ENCODE measurements at regions not wholly inside any gene's neighbourhood (a gene's known extent, or its start where the extent isn't known, plus 50 kb on each side); places are given as distances from the start of the nearest gene placed in this dataset.

- peak; percentile 9 to 40 (median 26); a peak in 4 of 6 replicates for TF ChIP-seq CTCF (IDR thresholded peaks at IDR 0.05 in 2 of 3, conservative IDR thresholded peaks at IDR 0.05 in 1 of 3; ENCODE audit: borderline replicate concordance in 1 of 3, insufficient read depth in 1 of 3, low read depth in 2 of 3, low read length in 2 of 3)
These were observed 391.2 kb downstream of the HINT1 start (continued) for GRCh38 chr5:130773813-130774212.

GRCh38 chr5:130762031-130762430, 403.0 kb downstream of the HINT1 start:
- Histone ChIP-seq H3K4me1 (ENCODE audit: control insufficient read depth in 1 of 2, insufficient read depth in 2 of 2, low read length in 2 of 2) (no peaks in the 10 kb centered on the region), H3K4me3 (replicated peaks in 1 of 2; ENCODE audit: low read depth in 1 of 2, low read length in 2 of 2) (no peak overlapping the region), H3K4me2 (ENCODE audit: low read length) (no peak overlapping the region), H2AFZ (ENCODE audit: low read depth, low read length, poor library complexity, severe bottlenecking) (no peak overlapping the region), H3K27ac (ENCODE audit: low read depth, low read length) (no peak overlapping the region), H3K27me3 (ENCODE audit: insufficient read depth, low read length) (no peaks in the 10 kb centered on the region), H3K36me3 (ENCODE audit: control insufficient read depth in 1 of 2, insufficient read depth in 2 of 2, low read length in 2 of 2) (no peaks in the 10 kb centered on the region), H3K9ac (ENCODE audit: low read length) (no peak overlapping the region), H4K20me1 (ENCODE audit: insufficient read depth) (no peaks in the 10 kb centered on the region), H3K9me3 (ENCODE audit: control insufficient read depth in 1 of 2, insufficient read depth in 1 of 2, low read depth in 1 of 2, low read length in 2 of 2) (no peaks in the 10 kb centered on the region), H3K9me2 (ENCODE audit: insufficient read depth) (no peaks in the 10 kb centered on the region), H3K79me2 (ENCODE audit: insufficient read depth, low read length) (no peaks in the 10 kb centered on the region)
- CTCF ChIA-PET, result no interaction called here
- BruUV-seq (replicated peaks), result no TSS peak
- DNase-seq (ENCODE audit: low read depth, low spot score), result no peak
- ATAC-seq, result no peak
- no peak for TF ChIP-seq SRF (IDR thresholded peaks at IDR 0.05; ENCODE audit: low read depth)
- TF ChIP-seq CBX3 (IDR thresholded peaks at IDR 0.05; ENCODE audit: low read depth), result no peak
- no peak for TF ChIP-seq ZFX (IDR thresholded peaks at IDR 0.05)
- TF ChIP-seq MAX (IDR thresholded peaks at IDR 0.05), result no peak
- TF ChIP-seq CTCF (IDR thresholded peaks at IDR 0.05 in 2 of 3, conservative IDR thresholded peaks at IDR 0.05 in 1 of 3; ENCODE audit: borderline replicate concordance in 1 of 3, insufficient read depth in 1 of 3, low read depth in 2 of 3, low read length in 2 of 3), result no peak
- TF ChIP-seq ATF3 (IDR thresholded peaks at IDR 0.05), result no peak
- POLR2A ChIA-PET, result no interaction called here
- intact Hi-C loops (cut with micrococcal nuclease), result no loop called here
- RAD21 ChIA-PET (ENCODE audit: low non-redundant PET in 1 of 2, low total read pairs in 2 of 2, uncharacterized antibody in 2 of 2, unreplicated experiment in 2 of 2), result no interaction called here

Measured in HCT116 (cell line).